Kidney epithelial cell (primary cell): ENCODE measurements at regions not wholly inside any gene's neighbourhood (a gene's known extent, or its start where the extent isn't known, plus 50 kb on each side); places are given as distances from the start of the nearest gene placed in this dataset.

Experiments
- DNase-seq: peaks from one replicate; pipeline ENCODE4 v3.0.0-alpha.2; 2010; ENCODE audit warnings: low read depth
- H3K27me3 ChIP-seq: 2 replicates; pipeline ENCODE4 v1.6.0; 2011; ENCODE audit warnings: low read length; ENCODE audit not compliant: control insufficient read depth, insufficient read depth
- H3K36me3 ChIP-seq: 2 replicates; pipeline ENCODE4 v1.5.1; 2011; ENCODE audit warnings: low read length; ENCODE audit not compliant: control insufficient read depth, insufficient read depth
- H3K4me3 ChIP-seq: 2 replicates; pipeline ENCODE4 v1.5.1; 2011; ENCODE audit warnings: low read depth, mild to moderate bottlenecking, control low read depth, low read length
- TF ChIP-seq, protein P1 (sequence below): IDR thresholded peaks from 2 replicates; pipeline ENCODE4 v1.5.1; 2011; ENCODE audit warnings: mild to moderate bottlenecking, moderate library complexity, low read length, control low read depth, inconsistent platforms; ENCODE audit not compliant: insufficient read depth, poor library complexity, severe bottlenecking

DNA sequence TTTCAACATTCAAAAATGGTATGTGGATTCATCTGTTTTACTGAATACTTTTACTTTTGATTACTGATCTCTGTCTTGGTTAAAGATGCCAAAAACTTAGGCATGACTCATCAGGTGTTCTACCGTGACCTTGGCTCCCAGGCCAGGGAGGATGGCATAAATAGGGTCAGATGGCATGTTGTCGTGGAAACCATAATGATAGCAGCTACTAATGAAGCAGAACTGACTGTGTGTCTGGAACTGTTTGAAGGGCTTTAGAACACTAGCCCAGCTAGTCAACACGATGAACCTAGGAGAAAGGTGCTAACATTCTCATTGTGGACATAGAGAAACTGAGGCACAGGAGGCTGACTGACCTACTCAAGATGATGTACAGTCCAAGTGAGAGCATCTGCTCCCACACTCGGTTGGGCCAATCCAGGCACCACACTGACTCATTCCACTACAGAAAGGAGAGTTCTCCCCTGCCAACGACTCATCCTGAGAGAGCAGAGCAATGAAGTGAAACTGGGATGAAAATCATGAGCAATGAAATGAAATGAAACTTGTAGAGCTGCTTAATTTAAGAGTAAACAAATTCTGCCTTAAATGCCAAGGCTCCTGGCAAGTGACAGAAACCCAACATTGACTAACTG is 116.0 kb downstream of the TENT4A start:
- no peak for DNase-seq
- TF ChIP-seq, protein P1, sequence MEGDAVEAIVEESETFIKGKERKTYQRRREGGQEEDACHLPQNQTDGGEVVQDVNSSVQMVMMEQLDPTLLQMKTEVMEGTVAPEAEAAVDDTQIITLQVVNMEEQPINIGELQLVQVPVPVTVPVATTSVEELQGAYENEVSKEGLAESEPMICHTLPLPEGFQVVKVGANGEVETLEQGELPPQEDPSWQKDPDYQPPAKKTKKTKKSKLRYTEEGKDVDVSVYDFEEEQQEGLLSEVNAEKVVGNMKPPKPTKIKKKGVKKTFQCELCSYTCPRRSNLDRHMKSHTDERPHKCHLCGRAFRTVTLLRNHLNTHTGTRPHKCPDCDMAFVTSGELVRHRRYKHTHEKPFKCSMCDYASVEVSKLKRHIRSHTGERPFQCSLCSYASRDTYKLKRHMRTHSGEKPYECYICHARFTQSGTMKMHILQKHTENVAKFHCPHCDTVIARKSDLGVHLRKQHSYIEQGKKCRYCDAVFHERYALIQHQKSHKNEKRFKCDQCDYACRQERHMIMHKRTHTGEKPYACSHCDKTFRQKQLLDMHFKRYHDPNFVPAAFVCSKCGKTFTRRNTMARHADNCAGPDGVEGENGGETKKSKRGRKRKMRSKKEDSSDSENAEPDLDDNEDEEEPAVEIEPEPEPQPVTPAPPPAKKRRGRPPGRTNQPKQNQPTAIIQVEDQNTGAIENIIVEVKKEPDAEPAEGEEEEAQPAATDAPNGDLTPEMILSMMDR, result no peak

DNA sequence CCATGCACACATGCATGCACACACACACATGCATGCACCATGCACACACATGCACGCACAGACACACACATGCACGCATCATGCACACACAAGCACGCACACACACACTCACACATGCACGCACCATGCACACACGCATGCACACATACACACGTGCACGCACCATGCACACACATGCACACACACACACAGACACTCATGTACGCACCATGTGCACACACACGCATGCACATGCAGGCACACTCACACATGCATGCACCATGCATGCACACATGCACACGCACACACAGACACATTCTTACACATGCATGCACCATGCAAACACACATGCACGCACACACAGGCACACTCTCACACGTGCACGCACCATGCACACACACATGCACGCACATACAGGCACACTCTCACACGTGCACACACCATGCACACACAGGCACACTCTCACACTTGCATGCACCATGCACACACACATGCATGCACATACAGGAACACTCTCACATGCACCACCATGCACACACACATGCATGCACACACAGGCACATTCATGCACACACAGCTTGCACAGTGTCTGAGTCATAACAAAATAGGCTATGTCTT is 117.5 kb downstream of the TENT4A start:
- DNase-seq, result no peak
- no peak overlapping the region for H3K4me3 ChIP-seq
- H3K36me3 ChIP-seq, result no peaks in the 10 kb centered on the region
- H3K27me3 ChIP-seq, result no peaks in the 10 kb centered on the region
- TF ChIP-seq, protein P1, result no peak

More for the DNA sequence above, 116.0 kb downstream of the TENT4A start:
- Histone ChIP-seq H3K36me3 (no peaks in the 10 kb centered on the region), H3K27me3 (no peaks in the 10 kb centered on the region), H3K4me3 (no peak overlapping the region)

DNA sequence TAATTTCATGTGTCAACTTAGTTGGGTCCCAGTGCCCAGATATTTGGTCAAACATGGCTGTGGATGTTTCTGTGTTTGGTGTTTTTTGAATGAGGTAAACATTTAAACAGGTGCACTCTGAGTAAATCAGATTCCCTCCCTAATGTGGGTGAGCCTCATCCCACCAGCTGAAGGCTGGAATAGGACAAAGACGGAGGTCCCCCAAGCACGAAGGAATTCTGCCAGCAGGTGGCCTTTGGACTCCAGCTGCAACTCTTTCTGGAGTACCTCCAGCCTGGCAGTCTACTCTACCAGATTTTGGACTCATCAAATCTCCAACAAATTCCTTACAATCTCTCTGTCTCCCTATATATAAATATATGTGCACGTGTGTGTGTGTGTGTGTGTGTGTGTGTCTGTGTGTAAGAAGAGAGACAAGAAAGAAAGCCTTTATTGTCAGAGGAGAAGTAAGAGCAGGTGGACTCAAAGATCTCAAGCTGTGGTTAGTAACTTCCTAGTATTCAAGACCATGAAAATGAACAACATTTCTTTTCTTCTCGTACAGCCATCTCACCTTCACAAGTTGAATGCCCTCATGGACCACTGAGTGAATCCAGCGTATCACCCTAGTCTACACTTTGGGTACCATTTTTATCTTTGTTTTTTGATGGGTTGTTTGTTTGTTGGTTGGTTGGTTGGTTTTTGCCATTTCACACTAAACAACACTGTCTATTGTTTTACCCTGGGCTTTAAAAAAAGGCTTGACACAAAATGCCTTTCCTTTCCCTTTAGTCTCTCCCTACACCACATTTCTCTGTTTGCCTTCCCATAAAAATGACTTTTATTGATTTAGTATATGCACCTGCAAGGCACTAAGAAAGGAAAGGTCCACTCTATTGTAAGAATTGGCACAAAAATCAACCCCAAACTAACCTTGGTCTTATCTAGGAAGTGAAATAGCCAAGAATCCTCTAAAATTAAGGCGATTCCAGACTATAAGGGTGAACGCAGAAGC is 118.7 kb downstream of the TENT4A start:
- Histone ChIP-seq H3K4me3 (no peak overlapping the region), H3K36me3 (no peaks in the 10 kb centered on the region), H3K27me3 (no peaks in the 10 kb centered on the region)
- no peak for DNase-seq
- TF ChIP-seq, protein P1, result no peak

DNA sequence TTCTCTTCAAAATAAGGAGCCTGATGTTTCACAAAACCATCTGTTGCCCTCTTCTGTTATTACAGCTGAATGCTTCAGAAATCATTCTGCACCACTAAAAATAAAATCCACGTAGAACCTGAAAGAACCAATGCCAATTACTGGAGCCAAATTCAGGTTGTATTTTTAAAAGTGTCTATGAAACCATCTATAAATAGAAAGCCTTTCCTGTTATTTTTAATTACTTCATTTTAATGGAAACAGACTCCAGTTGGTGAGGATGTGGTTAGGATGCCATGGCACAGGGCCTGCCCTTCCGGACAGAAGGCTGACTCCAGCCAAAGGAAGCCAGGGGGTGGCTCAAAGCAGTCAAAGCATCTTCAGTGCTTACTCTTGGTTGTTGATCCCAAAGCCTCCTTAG is 119.8 kb downstream of the TENT4A start:
- Histone ChIP-seq H3K36me3 (no peaks in the 10 kb centered on the region), H3K27me3 (no peaks in the 10 kb centered on the region), H3K4me3 (no peak overlapping the region)
- TF ChIP-seq, protein P1, result no peak
- DNase-seq, result no peak

DNA sequence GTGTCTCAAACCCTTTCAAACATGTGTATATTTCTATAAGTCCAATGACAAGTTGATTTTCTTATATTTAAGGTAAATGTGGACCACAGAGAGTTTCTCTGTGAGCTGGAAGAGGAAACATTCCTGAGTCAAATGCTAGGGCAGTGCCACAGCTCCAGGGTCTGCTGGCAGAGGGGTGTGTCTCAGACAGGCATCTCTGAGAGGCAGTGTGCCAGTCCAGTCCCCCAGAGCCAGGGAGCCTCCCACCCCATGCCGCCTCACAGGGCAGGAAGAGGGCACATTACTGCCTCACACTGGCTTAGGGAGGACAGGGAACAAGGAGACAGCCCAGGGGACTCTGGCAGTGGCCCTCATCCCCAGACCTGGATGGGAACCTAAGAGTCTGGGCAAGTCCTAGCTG is 120.2 kb downstream of the TENT4A start:
- H3K27me3 ChIP-seq, result no peaks in the 10 kb centered on the region
- DNase-seq, result no peak
- TF ChIP-seq, protein P1, result no peak
- no peaks in the 10 kb centered on the region for H3K36me3 ChIP-seq
- H3K4me3 ChIP-seq, result no peak overlapping the region
